Breast epithelium (tissue), 3 donors: ENCODE measurements at regions not wholly inside any gene's neighbourhood (a gene's known extent, or its start where the extent isn't known, plus 50 kb on each side); places are given as distances from the start of the nearest gene placed in this dataset.

ENCODE experiments used
- CTCF ChIP-seq, 3 donors: fragments of 450-650 bp; IDR thresholded peaks; one replicate each; pipeline ENCODE4 v1.5.1; 2016 to 2017; ENCODE audit warnings: antibody characterized with exemption in 3 of 3, mild to moderate bottlenecking in 3 of 3, moderate library complexity in 3 of 3
- POLR2A ChIP-seq: fragments of 450-650 bp; IDR thresholded peaks from one replicate; pipeline ENCODE4 v1.6.1; 2016; ENCODE audit warnings: antibody characterized with exemption, mild to moderate bottlenecking, moderate library complexity
- POLR2AphosphoS5 ChIP-seq, 3 donors: sonication (generic); formaldehyde crosslinking; IDR thresholded peaks; one replicate each; pipeline ENCODE4 v1.6.1; 2017; ENCODE audit warnings: antibody characterized with exemption in 3 of 3

GRCh38 chr2:204140246-204140645 is 203.7 kb downstream of the ICOS start:
- no peak for TF ChIP-seq CTCF (IDR thresholded peaks at IDR 0.05)
- TF ChIP-seq POLR2A, result no peak
- no peak for TF ChIP-seq POLR2AphosphoS5 (IDR thresholded peaks at IDR 0.05)
